22Rv1 (cell line): ENCODE measurements at regions not wholly inside any gene's neighbourhood (a gene's known extent, or its start where the extent isn't known, plus 50 kb on each side); places are given as distances from the start of the nearest gene placed in this dataset.

Source experiments
- H3K27ac ChIP-seq: fragments of 450-650 bp; 2 replicates; pipeline ENCODE4 v1.5.1; 2017
- ZFX ChIP-seq: fragments of 450-650 bp; IDR thresholded peaks from 2 replicates; pipeline ENCODE4 v1.6.1; 2017; ENCODE audit warnings: antibody characterized with exemption, borderline replicate concordance
- TF ChIP-seq, protein P1 (sequence below): fragments of 450-650 bp; IDR thresholded peaks from 2 replicates; pipeline ENCODE4 v1.5.1; 2017; ENCODE audit warnings: mild to moderate bottlenecking

GRCh38 chr2:175832866-175833265 is 169.2 kb downstream of the LNPK start:
- no peak overlapping the region for H3K27ac ChIP-seq
- no peak for TF ChIP-seq ZFX
- TF ChIP-seq, protein P1, sequence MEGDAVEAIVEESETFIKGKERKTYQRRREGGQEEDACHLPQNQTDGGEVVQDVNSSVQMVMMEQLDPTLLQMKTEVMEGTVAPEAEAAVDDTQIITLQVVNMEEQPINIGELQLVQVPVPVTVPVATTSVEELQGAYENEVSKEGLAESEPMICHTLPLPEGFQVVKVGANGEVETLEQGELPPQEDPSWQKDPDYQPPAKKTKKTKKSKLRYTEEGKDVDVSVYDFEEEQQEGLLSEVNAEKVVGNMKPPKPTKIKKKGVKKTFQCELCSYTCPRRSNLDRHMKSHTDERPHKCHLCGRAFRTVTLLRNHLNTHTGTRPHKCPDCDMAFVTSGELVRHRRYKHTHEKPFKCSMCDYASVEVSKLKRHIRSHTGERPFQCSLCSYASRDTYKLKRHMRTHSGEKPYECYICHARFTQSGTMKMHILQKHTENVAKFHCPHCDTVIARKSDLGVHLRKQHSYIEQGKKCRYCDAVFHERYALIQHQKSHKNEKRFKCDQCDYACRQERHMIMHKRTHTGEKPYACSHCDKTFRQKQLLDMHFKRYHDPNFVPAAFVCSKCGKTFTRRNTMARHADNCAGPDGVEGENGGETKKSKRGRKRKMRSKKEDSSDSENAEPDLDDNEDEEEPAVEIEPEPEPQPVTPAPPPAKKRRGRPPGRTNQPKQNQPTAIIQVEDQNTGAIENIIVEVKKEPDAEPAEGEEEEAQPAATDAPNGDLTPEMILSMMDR = no peak

- H3K27ac ChIP-seq = no peak overlapping the region
- TF ChIP-seq, protein P1 = no peak
Observed at GRCh38 chr2:175829741-175830140, 172.3 kb downstream of the LNPK start.

GRCh38 chr2:175827856-175828255 is 174.2 kb downstream of the LNPK start:
- no peak for TF ChIP-seq ZFX
- H3K27ac ChIP-seq = no peak overlapping the region

DNA sequence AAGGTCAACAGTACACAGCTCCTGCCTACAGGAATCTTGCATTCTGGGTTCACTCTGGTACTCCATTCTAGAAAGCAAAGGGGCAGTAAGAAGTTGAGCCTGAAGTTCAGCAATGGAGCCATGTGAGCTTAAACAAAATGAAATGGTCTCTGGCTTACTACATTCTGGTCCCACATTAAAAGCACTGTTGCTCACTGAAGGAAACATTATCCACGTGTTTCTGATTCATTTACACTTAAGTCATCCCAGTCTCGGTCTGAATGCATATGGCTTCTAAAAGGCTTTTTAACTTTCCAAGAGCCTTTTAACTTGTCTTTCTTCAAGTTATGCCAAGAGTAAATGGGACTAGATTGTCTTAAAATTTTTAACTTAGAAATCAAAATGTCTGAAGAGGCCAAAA is 177.8 kb downstream of the LNPK start:
- no peak overlapping the region for H3K27ac ChIP-seq
- TF ChIP-seq, protein P1 = no peak
- no peak for TF ChIP-seq ZFX

DNA sequence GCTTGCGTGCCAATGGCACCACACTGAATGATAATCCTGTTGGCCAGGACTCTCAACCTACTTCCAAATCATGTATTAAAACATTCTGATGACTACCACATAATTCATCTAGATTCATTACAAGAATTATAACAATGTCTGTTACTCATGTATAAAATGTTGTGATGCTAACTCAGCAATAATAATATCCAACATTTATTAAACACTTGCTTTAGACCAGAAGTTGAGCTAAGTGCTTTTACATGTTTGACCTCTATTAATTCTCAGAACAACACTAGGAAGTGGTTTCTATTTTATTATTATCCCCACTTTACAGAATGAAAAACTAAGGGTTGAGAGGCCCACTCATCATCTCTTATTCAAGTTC is 178.4 kb downstream of the LNPK start:
- TF ChIP-seq, protein P1 = no peak
- no peak for TF ChIP-seq ZFX
- H3K27ac ChIP-seq = no peak overlapping the region

DNA sequence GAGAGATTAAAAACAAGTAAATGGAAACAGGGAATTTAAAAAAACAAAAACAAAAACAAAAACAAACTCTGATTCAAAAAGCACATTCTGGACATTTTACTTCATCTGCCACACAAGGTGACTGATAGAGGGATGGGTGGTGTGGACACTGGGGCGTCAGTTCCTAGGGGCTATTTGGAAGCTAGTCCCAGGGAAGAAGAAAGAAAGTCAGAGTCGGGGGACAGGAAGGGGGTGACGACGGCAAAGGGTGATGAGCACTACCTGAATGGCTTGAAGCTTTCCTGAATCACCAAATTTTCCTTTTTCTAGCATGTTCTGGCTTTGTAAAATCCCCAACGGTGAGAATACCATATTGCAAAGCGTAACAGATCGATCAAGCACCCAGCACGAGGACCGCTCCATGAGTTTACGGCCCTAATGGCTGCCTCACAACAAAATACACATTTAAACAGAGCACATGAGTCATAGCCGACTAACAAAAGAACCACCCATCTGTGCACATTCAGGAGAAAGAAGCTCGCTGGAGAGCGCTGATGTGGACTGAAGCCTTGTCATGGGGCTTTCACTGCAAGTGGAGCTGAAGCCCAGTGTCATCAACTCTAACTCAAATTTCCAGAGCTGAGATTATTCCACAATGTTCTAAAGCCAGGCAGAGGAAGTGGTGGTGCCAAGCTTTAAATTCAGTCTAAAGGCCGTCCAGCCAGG is 178.9 kb downstream of the LNPK start:
- TF ChIP-seq, protein P1 = no peak
- TF ChIP-seq ZFX = no peak
- no peak overlapping the region for H3K27ac ChIP-seq

- TF ChIP-seq ZFX = no peak
- TF ChIP-seq, protein P1 = no peak
Observed at GRCh38 chr2:175817221-175817620, 184.8 kb downstream of the LNPK start.

GRCh38 chr2:175815537-175815936 is 186.5 kb downstream of the LNPK start:
- no peak overlapping the region for H3K27ac ChIP-seq
- TF ChIP-seq, protein P1 = no peak
- TF ChIP-seq ZFX = no peak

More at GRCh38 chr2:175817221-175817620, 184.8 kb downstream of the LNPK start:
- no peak overlapping the region for H3K27ac ChIP-seq
